ENCODE measurements at regions not wholly inside any gene's neighbourhood (a gene's known extent, or its start where the extent isn't known, plus 50 kb on each side); places are given as distances from the start of the nearest gene placed in this dataset.

DNA sequence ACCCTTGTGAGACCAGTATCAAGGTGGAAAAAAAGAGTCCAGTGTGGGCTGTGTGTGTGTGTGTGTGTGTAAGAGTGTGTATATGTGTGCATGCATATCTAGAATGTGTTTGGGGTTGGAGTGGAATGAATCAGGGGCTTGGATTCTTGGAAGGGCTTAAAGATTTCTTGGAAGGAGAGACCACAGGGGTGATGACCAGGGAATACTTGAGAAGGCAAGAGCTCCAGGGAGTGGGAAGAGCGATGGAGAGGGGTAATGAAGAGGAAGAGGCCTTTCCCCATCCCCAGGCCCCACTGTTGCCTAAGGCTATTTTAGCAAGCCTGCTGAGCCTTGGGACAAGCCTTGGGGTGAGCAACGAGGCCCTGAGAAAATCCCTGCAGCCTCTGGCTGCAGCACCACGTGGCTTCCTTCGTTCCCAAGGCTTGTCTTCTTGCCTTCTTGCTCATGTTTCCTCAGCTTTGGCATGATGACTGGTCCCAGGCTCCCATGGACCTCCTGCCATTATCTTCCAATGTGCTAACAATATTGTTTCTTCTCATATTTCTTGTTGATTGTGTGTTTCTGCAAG, 663.4 kb downstream of the INHBA start:
- TF ChIP-seq REST (IDR thresholded peaks at IDR 0.05) (no peak), GABPA (IDR thresholded peaks at IDR 0.05 in 1 of 2, conservative IDR thresholded peaks at IDR 0.05 in 1 of 2) (no peak), RXRA (IDR thresholded peaks at IDR 0.05) (no peak), FOXA1 (IDR thresholded peaks at IDR 0.05) (no peak)
- TF ChIP-seq, protein P1, sequence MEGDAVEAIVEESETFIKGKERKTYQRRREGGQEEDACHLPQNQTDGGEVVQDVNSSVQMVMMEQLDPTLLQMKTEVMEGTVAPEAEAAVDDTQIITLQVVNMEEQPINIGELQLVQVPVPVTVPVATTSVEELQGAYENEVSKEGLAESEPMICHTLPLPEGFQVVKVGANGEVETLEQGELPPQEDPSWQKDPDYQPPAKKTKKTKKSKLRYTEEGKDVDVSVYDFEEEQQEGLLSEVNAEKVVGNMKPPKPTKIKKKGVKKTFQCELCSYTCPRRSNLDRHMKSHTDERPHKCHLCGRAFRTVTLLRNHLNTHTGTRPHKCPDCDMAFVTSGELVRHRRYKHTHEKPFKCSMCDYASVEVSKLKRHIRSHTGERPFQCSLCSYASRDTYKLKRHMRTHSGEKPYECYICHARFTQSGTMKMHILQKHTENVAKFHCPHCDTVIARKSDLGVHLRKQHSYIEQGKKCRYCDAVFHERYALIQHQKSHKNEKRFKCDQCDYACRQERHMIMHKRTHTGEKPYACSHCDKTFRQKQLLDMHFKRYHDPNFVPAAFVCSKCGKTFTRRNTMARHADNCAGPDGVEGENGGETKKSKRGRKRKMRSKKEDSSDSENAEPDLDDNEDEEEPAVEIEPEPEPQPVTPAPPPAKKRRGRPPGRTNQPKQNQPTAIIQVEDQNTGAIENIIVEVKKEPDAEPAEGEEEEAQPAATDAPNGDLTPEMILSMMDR (IDR thresholded peaks at IDR 0.05; ENCODE audit: low read depth, low read length, missing input control), result no peak

Measured in liver (tissue), 3 donors.